K562 (cell line): ENCODE measurements at regions not wholly inside any gene's neighbourhood (a gene's known extent, or its start where the extent isn't known, plus 50 kb on each side); places are given as distances from the start of the nearest gene placed in this dataset.

Source experiments
- BCOR ChIP-seq: fragments of 450-650 bp; IDR thresholded peaks from 2 replicates; pipeline ENCODE4 v1.6.1; 2016
- E2F3 ChIP-seq: fragments of 250-450 bp; sonication (Bioruptor Pico); IDR thresholded peaks from 2 replicates; pipeline ENCODE4 v1.4.0; 2020; ENCODE audit warnings: mild to moderate bottlenecking
- JUND ChIP-seq, 2 experiments: IDR thresholded peaks; 2 replicates in 1 of 2; 3 replicates in 1 of 2; pipeline ENCODE4 v1.6.1; 2011; ENCODE audit warnings: borderline replicate concordance in 2 of 2, low read depth in 2 of 2, low read length in 2 of 2, improper control_type of control experiment in 1 of 2, missing biosample characterization in 1 of 2, missing genetic modification characterization in 1 of 2, missing genetic modification reagents in 1 of 2
- PTTG1 ChIP-seq: fragments of 450-650 bp; IDR thresholded peaks from 2 replicates; pipeline ENCODE4 v1.6.1; 2016; ENCODE audit warnings: low read depth, mild to moderate bottlenecking, missing genetic modification characterization, missing compliant biosample characterization
- RBM25 ChIP-seq: fragments of 200-400 bp; formaldehyde crosslinking; IDR thresholded peaks from 2 replicates; pipeline ENCODE4 v1.6.1; 2018; ENCODE audit warnings: low read length, low read depth, moderate library complexity; ENCODE audit not compliant: severe bottlenecking
- ZNF512 ChIP-seq: IDR thresholded peaks from 2 replicates; pipeline ENCODE4 v1.6.1; 2016; ENCODE audit warnings: missing genetic modification characterization, missing compliant biosample characterization
- TF ChIP-seq, protein P1 (sequence below), 2 experiments: fragments of 450-650 bp; IDR thresholded peaks; 2 replicates each; pipeline ENCODE4 v1.6.1; 2016; ENCODE audit warnings: mild to moderate bottlenecking in 2 of 2, borderline replicate concordance in 1 of 2, low read depth in 1 of 2, moderate library complexity in 1 of 2

GRCh38 chr1:222466150-222466865 is 81.6 kb downstream of the HHIPL2 start (continued):
- no peak for TF ChIP-seq JUND (IDR thresholded peaks at IDR 0.05; ENCODE audit: borderline replicate concordance, low read depth, low read length)
- TF ChIP-seq JUND (tag; IDR thresholded peaks at IDR 0.05; ENCODE audit: borderline replicate concordance, low read depth, low read length) = no peak
- peak; percentile 47 for TF ChIP-seq RBM25
- TF ChIP-seq PTTG1 = no peak
- TF ChIP-seq, protein P1, sequence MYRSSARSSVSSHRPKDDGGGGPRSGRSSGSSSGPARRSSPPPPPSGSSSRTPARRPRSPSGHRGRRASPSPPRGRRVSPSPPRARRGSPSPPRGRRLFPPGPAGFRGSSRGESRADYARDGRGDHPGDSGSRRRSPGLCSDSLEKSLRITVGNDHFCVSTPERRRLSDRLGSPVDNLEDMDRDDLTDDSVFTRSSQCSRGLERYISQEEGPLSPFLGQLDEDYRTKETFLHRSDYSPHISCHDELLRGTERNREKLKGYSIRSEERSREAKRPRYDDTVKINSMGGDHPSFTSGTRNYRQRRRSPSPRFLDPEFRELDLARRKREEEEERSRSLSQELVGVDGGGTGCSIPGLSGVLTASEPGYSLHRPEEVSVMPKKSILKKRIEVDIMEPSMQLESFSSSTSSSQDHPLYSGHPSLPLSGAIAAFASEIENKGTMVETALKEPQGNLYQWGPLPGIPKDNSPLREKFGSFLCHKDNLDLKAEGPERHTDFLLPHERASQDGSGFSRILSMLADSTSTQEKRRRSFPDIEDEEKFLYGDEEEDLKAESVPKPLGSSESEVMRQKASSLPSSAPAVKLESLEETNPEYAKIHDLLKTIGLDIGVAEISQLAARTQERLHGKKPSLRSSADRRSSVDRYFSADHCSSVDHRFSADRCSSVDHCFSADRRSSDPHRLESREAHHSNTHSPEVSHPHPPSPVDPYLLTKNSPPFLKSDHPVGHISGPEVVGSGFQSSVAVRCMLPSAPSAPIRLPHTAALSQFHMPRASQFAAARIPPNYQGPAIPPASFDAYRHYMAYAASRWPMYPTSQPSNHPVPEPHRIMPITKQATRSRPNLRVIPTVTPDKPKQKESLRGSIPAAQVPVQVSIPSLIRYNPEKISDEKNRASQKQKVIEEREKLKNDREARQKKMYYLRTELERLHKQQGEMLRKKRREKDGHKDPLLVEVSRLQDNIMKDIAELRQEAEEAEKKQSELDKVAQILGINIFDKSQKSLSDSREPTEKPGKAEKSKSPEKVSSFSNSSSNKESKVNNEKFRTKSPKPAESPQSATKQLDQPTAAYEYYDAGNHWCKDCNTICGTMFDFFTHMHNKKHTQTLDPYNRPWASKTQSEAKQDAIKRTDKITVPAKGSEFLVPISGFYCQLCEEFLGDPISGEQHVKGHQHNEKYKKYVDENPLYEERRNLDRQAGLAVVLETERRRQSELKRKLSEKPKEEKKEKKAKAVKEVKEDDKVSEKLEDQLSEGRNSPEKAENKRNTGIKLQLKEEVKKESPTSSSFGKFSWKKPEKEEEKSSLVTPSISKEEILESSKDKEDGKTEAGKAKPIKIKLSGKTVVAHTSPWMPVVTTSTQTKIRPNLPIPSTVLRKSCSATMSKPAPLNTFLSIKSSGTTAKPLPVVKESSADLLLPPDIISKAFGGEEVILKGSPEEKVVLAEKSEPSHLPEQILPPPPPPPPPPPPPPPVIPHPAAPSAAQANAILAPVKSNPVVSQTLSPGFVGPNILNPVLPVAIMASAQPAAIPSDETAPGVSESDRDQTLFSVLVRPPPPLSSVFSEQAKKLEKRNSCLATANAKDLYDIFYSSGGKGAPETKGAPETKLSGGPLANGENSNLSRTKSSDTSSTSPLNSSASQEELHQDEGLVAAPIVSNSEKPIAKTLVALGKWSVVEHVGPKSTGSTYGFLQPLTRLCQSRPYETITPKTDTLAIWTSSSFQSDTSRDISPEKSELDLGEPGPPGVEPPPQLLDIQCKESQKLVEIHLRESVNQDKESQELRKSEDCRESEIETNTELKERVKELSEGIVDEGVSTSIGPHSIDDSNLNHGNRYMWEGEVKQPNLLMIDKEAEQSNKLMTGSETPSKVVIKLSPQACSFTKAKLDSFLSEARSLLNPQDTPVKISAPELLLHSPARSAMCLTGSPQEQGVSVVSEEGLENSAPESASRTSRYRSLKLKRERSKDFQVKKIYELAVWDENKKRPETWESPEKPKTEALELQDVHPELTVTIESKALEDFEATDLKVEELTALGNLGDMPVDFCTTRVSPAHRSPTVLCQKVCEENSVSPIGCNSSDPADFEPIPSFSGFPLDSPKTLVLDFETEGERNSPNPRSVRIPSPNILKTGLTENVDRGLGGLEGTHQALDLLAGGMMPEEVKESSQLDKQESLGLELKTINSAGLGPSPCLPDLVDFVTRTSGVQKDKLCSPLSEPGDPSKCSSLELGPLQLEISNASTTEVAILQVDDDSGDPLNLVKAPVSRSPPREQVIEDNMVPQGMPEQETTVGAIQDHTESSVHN (IDR thresholded peaks at IDR 0.05; ENCODE audit: borderline replicate concordance in 1 of 2, low read depth in 1 of 2) = no peak
- 0 out of 2 replicates have a peak, but pooled peaks have one; percentile 15 for TF ChIP-seq BCOR
- TF ChIP-seq E2F3 (CRISPR knock-in tag) = no peak
- TF ChIP-seq ZNF512 = peak; percentile 80
- TF ChIP-seq, all 486 proteins: peak for 3
